CD4-positive, alpha-beta T cell treated with Interleukin-1 beta for 1 hour (primary cell): ENCODE measurements at regions not wholly inside any gene's neighbourhood (a gene's known extent, or its start where the extent isn't known, plus 50 kb on each side); places are given as distances from the start of the nearest gene placed in this dataset.
A peak's percentile ranks its signal among the peaks of the same experiment; 100 is the strongest.

Source experiments
- DNase-seq, 2 donors: peaks; one replicate each; pipeline ENCODE4 v3.0.0-alpha.2; 2020 to 2022

DNA sequence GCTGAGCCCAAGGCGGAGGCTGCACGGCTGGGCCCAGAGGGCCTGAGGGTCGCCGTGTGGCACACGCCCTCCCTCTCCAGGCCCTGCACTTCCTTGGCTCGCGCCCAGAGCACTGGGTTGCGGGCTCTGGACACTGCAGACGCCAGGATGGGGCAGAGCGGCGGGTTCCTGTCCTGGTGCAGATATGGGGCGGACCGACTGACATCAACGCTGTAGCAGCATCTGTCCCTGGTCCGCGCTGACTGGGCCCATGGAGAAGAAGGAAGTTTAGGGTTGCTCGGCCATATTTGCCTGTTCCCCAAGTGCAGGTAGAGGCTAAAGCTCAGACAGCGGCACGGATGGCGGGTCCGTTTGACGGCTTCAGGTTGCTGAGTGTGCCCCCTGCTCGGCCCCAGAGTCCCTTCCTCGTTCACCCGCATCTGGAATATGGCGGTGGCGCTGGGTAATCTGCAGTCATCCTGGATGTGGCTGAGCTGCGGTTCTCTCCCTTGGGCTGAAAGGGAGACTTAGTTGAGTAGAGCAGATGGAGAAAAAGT lies 116.1 kb downstream of the OR13A1 start:
- DNase-seq, result no peak

DNA sequence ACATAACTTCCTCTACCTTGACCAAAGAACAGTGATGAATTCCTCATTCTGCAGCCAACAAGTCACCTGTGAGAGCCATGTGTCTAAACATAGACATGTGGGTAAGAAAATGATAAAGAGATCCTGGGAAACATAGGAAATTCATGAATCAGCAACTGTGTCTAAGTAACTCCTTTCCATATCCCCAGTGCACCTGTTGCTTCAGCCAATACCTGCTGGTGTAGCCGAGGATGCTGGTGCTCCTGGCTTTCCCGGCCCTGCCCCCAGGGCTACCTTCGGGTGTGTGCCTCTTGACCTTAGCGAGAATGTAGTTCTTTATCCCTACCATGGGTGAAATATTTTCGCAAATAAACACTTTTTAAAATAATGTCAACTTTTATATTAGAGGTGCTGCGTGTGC lies 114.1 kb downstream of the OR13A1 start:
- DNase-seq, result no peak

DNA sequence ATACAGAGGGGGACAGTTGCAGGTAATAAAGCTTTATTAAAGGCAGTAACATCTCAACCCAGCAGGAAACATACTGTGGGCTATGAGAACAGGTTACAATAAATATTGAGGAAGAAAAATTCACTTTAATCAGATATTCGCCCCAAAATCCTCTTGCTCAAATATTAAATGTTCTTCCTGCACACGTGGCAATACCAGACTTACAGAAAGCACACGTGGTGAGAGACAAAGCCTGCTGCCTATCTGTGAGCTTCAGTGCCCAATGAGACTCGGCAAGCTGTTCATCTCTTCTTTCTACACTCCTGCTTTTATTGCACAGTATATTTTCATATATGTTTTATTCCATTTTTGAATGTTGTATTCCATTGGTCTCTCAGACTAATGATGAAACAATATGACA lies 113.2 kb downstream of the OR13A1 start:
- DNase-seq, result no peak

- no peak for DNase-seq
These were observed 110.2 kb downstream of the OR13A1 start for GRCh38 chr10:45204954-45205775.

GRCh38 chr10:45209888-45210287 lies 105.5 kb downstream of the OR13A1 start:
- DNase-seq, result no peak

DNA sequence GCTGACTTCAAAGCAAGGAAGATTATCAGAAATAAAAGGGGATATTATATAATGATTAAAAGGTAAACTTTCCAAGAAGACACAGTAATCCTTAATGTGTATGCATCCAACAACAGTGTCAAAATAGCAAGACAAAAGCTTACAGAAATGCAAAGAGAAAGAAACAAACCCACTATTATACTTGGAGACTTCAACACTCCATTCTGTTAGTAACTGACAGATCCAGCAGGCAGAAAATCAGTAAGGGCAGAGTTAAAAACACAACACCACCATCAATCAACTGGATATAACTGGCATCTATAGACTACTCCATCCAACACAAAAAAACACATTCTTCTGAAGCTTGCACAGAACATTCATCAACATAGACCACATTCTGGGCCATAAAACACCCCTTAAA lies 103.8 kb downstream of the OR13A1 start:
- DNase-seq, result no peak

GRCh38 chr10:45219416-45219815 lies 96.0 kb downstream of the OR13A1 start:
- DNase-seq, result no peak

GRCh38 chr10:45220931-45221330 lies 94.5 kb downstream of the OR13A1 start:
- DNase-seq, result no peak

DNA sequence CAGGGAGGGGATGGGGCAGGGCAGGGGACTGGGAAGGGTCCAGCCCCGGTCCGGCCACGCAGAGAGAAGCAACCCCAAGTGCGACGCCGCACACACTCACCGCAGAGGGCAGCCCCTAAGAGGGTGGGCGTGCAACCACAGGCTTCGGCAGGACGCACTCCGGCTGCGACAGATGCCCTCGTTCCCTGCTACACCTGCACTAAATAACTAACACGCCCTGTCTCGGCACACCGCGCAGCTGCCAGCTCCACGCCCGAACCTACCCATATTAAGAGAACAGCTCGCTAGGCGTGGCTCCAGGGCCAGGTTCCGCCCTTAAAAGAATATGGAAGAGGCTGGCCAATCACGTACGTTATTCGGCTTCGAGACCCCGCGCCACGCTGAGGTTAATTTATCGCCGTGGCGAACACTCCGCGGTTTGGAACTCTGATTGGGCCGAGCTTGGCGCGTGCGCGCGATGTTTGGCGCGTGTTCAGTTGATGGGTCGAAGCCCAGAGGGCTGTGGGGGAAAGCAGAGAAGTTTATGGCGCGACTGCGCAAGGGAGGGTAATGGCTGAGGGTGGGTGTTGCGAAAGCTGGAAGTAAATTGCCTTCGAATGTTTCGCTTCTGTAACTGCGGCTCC lies 91.1 kb downstream of the OR13A1 start:
- DNase-seq, result no peak

GRCh38 chr10:45227042-45227441 lies 88.4 kb downstream of the OR13A1 start:
- no peak for DNase-seq

DNA sequence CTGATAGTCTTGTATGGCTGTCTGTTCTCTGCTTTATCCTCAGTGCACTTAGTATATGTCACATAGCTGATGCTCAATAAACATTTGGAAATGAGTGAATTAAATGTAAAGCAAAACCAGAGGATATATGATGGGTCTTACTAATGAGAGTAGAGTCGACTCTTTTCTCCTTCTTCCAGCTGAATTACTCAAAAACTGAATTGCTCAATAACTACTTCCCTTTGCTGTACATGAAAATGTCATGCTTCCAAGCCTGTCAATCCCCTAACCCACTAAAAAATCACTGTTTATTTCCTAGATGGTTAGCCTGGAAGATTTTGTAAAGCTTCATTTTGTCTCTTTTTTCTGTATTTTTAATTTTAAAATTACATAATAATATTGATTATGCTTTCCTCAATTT lies 88.0 kb downstream of the OR13A1 start:
- no peak for DNase-seq

DNA sequence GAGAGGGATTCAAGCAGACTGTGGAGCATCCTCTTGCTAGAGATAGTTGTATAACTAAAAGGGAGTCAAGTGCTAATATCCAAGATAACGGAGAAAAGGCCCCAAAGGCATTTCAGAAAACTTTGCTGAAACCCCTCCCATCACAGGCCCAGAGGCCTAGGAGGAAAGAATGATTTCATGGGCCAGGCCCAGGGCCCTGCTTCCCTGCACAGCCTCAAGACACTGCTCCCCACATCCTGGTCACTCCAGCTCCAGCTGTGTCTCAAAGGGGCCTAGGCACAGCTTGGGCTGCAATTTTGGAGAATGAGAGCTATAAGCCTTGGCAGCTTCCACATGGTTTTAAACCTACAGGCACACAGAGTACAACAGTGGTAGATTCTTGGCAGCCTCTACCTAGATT lies 85.6 kb downstream of the OR13A1 start:
- no peak for DNase-seq

DNA sequence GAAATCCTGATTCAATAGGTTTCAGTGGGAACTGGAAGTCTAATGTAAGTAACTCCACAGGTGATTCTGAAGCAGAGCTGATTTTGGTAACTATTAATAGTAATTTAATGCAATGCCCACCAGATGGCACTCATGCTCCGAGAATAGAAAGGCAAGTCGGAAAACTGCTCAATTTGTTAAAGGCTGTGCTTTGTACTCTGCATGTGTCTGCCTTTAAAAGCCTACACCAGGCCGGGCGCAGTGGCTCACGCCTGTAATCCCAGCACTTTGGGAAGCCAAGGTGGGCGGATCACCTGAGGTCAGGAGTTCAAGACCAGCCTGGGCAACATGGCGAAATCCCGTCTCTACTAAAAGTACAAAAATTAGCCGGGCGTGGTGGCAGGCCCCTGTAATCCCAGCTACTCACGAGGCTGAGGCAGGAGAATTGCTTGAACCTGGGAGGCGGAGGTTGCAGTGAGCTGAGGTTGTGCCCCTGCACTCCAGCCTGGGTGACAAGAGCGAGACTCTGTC lies 80.1 kb downstream of the OR13A1 start:
- DNase-seq, result peak; percentile 51 to 71

GRCh38 chr10:45235798-45236220 lies 79.6 kb downstream of the OR13A1 start:
- DNase-seq, result no peak

- DNase-seq, result no peak
These were observed 76.5 kb downstream of the OR13A1 start for GRCh38 chr10:45238896-45239295.

- no peak for DNase-seq
These were observed 75.8 kb downstream of the OR13A1 start for GRCh38 chr10:45239642-45240041.

DNA sequence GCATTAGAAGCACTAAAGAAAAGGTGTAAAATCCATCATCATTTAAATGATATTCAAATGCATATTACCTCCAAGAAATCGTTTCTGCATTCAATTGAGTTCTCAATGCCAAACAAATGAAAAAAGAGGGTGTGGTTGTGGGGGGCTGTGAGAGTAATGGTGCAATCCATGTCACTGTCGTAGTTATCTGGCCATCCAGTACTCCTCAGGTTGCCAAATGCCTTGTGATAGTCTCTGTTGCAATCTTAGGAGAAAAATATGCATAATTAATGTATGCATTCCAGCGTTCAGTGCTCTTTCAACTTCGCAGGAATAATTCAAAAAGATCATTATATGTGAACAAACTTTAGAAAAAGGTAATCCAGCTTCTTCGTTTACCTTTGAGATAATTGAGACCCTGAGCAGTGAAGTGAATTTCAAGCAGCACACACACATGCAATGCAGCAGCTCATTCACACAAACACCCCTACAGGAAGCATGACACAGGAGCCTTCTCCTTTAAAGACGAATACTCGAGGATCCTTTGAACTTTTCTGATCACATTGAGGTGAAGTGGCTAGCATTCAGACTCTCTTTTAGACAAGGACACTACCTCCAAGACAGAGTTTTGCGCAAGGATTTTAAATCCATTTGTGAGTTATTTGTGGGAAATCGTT lies 73.4 kb downstream of the OR13A1 start:
- DNase-seq, result no peak

DNA sequence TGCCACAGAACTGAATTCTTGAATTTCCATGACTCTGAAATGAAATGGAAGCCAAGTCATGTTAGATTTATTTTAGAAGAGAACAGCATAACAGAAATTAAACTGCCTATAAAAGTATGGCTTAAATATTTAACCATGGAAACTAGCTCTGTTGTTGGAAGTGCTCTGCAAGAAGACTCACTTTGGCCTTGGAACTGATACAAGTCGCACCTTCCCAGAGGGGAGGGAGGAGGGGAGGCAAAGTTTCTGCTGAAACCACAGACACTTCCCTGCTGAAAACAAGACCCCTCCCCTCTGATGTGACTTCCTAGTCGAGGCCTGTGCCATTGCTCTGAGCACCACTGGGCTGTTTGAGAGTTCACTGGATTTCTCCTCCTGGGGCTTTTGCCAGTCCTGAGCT lies 72.1 kb downstream of the OR13A1 start:
- DNase-seq, result no peak

DNA sequence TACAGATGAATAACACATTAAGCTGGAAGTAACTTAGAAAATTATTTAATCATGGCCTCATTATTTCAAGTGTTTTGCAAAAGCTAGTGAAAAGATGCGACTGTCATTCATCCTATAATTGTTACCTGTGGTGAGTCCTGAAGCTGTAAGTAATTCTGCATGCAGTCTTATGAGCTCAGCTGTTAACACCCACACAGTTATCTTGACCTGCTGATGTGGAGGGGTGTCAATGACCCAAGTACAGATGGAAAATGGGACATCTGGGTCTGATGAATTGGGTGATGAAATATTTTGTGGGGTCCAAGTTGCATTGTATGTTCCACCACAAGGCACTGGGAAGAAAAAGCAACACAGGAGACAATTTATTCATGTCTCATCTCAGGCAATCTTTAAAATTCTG lies 68.9 kb downstream of the OR13A1 start:
- no peak for DNase-seq

DNA sequence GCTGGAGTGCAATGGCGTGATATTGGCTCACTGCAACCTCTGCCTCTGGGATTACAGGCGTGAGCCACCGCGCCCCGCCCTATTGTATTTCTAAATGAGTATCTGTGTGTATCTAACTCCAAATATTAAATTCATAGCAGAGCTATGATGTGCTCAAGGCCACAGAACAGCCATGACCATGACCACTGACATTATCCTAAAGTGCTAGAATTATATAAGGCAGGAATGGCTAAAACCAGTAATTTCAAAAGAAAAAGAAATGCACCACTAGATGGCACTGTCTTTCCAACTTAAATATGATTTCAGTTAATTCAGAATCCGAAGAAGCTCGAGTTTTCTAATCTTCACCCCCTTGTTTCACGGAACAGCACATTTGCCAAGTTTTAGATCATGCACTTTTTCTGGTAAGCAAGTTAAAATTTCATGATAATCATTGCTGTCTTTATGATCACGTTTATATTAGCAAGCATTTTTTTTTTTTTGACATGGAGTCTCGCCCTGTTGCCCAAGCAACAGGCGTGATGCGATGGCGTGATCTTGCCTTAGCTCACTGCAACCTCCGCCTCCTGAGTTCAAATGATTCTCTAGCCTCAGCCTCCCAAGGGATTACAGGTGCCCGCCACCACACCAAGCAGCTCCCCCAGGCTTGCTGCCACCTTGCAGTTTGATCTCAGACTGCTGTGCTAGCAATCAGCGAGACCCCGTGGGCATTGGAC lies 65.3 kb downstream of the OR13A1 start:
- DNase-seq, result peak; percentile 35 to 61

GRCh38 chr10:45250694-45251075 lies 64.7 kb downstream of the OR13A1 start:
- peak in 1 of 2 donors; percentile 12 for DNase-seq
